ENCODE measurements at regions not wholly inside any gene's neighbourhood (a gene's known extent, or its start where the extent isn't known, plus 50 kb on each side); places are given as distances from the start of the nearest gene placed in this dataset.

DNA sequence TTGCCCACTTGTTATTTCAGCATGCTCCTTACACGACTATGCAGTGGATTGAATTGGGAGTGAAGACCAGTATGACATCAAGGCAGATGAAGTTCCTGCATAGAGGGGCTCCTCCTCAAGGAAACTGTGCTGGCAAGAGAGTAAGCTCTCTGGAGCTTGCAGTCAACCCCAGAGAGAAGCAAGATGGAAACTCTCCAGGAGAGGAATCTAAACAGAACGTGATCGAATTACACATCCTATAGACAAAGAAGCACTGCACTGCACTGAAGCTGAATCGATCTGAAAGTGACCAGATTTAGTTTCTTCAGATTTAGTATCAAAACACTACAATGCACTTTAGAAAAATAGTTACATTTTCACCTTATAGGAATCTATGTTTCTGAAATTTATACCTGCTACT, 947.7 kb upstream of the TENM4 start:
- no peaks in the 10 kb centered on the region for H3K27me3 ChIP-seq (ENCODE audit: control insufficient read depth in 2 of 2, insufficient read depth in 2 of 2, low read length in 2 of 2)
- FAIRE-seq (no peak), DNase-seq (ENCODE audit: low read depth, low spot score) (no peak)
- POLR2A ChIA-PET = no interaction called here
- CTCF ChIA-PET = no interaction called here
- H3K36me3 ChIP-seq (ENCODE audit: control insufficient read depth in 2 of 2, extremely low read depth in 1 of 2, insufficient read depth in 2 of 2, low read length in 2 of 2) = no peaks in the 10 kb centered on the region
- H4K20me1 ChIP-seq (replicated peaks; ENCODE audit: control insufficient read depth, extremely low read depth, insufficient read depth, low read length) = no peaks in the 10 kb centered on the region
- no peak overlapping the region for H2AFZ ChIP-seq (ENCODE audit: low read depth, low read length)
- no TSS peak for BruUV-seq (replicated peaks)
- no peaks in the 10 kb centered on the region for H3K4me1 ChIP-seq (ENCODE audit: control insufficient read depth, extremely low read depth, insufficient read depth, low read length)
- no peaks in the 10 kb centered on the region for H3K9me3 ChIP-seq (replicated peaks; ENCODE audit: control insufficient read depth, insufficient read depth, low read length)
- no peak overlapping the region for H3K4me2 ChIP-seq (ENCODE audit: insufficient read depth, low read length)
- H3K27ac ChIP-seq (ENCODE audit: insufficient read depth, low read depth, low read length) = no peak overlapping the region
- intact Hi-C loops (cut with micrococcal nuclease) = no loop called here
- H3K4me3 ChIP-seq (replicated peaks in 1 of 3; ENCODE audit: insufficient read depth in 1 of 3, low read depth in 1 of 3, low read length in 3 of 3) = no peak overlapping the region
- H3K9me1 ChIP-seq (replicated peaks; ENCODE audit: control insufficient read depth, extremely low read depth, insufficient read depth, low read length) = no peaks in the 10 kb centered on the region
- TF ChIP-seq JUN (IDR thresholded peaks at IDR 0.05; ENCODE audit: borderline replicate concordance, insufficient read depth, insufficient read length, low read depth) = no peak
- TF ChIP-seq, protein P1, sequence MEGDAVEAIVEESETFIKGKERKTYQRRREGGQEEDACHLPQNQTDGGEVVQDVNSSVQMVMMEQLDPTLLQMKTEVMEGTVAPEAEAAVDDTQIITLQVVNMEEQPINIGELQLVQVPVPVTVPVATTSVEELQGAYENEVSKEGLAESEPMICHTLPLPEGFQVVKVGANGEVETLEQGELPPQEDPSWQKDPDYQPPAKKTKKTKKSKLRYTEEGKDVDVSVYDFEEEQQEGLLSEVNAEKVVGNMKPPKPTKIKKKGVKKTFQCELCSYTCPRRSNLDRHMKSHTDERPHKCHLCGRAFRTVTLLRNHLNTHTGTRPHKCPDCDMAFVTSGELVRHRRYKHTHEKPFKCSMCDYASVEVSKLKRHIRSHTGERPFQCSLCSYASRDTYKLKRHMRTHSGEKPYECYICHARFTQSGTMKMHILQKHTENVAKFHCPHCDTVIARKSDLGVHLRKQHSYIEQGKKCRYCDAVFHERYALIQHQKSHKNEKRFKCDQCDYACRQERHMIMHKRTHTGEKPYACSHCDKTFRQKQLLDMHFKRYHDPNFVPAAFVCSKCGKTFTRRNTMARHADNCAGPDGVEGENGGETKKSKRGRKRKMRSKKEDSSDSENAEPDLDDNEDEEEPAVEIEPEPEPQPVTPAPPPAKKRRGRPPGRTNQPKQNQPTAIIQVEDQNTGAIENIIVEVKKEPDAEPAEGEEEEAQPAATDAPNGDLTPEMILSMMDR (IDR thresholded peaks at IDR 0.05; ENCODE audit: extremely low read depth in 1 of 2, insufficient read depth in 1 of 2, low read depth in 1 of 2, low read length in 2 of 2) = no peak
- TF ChIP-seq EZH2 (IDR thresholded peaks at IDR 0.05; ENCODE audit: borderline replicate concordance, low read depth, low read length, severe bottlenecking) = no peak
- no peak for TF ChIP-seq MYC (IDR thresholded peaks at IDR 0.05; ENCODE audit: low read depth, low read length)
- TF ChIP-seq POLR2A (IDR thresholded peaks at IDR 0.05; ENCODE audit: low read depth, low read length) = no peak
- TF ChIP-seq GATA2 (IDR thresholded peaks at IDR 0.05; ENCODE audit: insufficient read depth, insufficient read length, low read depth, low read length) = no peak
- no peak for TF ChIP-seq FOS (IDR thresholded peaks at IDR 0.05; ENCODE audit: borderline replicate concordance, insufficient read depth, low read length)
- TF ChIP-seq POLR2AphosphoS5 (IDR thresholded peaks at IDR 0.05; ENCODE audit: insufficient read depth, low read depth, low read length) = no peak
- TF ChIP-seq, protein P2, sequence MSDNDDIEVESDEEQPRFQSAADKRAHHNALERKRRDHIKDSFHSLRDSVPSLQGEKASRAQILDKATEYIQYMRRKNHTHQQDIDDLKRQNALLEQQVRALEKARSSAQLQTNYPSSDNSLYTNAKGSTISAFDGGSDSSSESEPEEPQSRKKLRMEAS (IDR thresholded peaks at IDR 0.05; ENCODE audit: insufficient read depth, insufficient read length) = no peak
- no peaks in the 10 kb centered on the region for H3K79me2 ChIP-seq (ENCODE audit: control insufficient read depth, insufficient read depth, low read length)
- no peak overlapping the region for H3K9ac ChIP-seq (replicated peaks; ENCODE audit: extremely low read depth, insufficient read depth, low read length)
- dilution Hi-C loops (cut with MboI; ENCODE audit: extremely low pct_ligation_motif_present, low sequenced_read_pairs) = no loop called here
